GM18951 (cell line): ENCODE measurements at regions not wholly inside any gene's neighbourhood (a gene's known extent, or its start where the extent isn't known, plus 50 kb on each side); places are given as distances from the start of the nearest gene placed in this dataset.

Experiments used
- POLR2A ChIP-seq: IDR thresholded peaks from 4 replicates; pipeline ENCODE4 v1.6.1; 2011; ENCODE audit warnings: mild to moderate bottlenecking; ENCODE audit not compliant: insufficient read length, insufficient read depth; ENCODE audit errors: extremely low read depth
- in situ Hi-C: fragments of 300-500 bp; cut with MboI; formaldehyde crosslinking; loops from one replicate; pipeline ENCODE4 v1.12.0; 2022; ENCODE audit warnings: low sequenced_read_pairs, mixed read lengths, inconsistent platforms; ENCODE audit not compliant: unreplicated experiment

DNA sequence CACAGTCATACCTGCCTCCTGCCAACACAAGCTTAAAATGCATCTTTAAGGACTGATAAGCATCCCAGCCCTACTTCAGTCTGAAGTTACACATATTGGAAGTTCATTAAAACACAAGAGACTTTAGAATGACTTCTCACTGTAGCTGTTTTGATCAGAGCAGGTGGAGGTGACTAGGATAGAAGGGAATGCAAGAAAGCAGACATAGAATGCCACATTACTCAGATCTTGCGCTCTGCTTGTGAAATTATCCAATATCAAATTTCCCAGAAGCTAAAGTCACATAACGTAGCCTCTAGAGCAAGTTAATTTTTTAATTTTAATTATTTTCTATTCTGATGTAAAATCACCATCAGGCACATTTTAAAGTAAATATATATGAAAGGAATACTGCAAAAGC, 306.5 kb downstream of the PLOD2 start:
- TF ChIP-seq POLR2A, result no peak
- in situ Hi-C loops, result no loop called here

DNA sequence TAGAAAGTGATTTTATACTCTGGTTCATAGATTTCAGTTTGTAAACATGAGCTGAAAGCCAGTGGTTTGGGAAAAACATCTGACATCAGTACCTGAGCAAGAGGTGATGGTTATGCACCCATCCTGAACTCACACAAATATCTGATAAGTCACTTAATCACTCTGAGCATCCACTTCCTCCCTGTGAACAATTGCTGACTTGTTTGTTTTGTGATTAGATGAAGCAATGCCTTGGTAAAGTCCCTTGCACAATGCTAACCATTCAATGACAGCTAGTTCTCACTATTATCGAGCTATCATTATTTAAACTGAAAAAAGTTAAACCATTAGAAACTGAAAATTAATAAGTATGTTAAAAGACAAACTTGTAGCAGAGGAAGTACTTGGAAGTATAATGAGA, 303.0 kb downstream of the PLOD2 start:
- in situ Hi-C loops, result no loop called here
- TF ChIP-seq POLR2A, result no peak

DNA sequence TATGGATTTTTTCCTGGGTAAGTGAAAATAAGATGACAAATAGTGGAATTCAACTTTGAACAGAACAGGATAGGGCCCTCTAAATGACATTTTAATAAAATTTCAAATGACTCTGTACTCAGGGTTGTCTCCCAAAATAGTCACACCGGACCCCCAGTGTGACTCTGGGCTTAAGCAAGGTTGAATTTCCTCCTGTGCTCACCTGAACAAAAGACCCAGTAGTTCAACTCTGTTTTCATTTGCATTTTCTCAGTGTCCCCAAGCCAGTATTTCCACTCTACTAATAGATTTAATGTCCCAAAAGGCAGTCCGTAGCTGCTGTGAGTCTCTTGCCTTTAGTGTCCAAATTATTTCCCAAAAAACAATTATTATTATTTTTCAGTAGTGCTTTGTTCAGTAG, 296.6 kb downstream of the PLOD2 start:
- no peak for TF ChIP-seq POLR2A
- in situ Hi-C loops, result no loop called here

DNA sequence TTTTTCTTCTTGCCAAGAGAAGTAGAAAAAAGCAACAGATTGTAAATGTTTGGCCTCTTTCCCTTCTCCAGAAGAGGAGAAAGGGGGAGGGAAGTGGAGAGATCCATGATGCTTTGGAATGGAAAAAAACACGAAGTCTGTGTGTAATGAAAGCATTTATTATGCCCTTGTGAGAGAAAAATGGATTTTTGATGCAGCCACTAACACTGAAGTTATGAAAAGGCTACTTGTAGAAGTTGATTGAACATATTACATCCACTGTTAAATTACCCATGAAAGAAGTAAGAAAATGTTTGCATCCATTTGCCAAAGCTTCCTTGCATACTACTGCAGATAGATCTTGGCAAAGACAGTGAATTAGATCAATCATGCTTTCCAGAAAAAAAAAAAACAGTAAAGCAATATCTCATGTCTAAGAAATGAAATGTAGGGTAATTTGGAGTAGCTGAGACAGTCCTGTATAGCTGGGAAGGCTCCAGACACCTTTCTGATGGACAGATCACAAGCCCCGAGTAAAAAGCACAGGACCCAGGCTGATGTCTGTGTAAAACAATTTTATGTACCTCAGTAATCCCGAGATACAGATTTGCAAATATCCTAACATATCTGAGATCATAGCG, 295.5 kb downstream of the PLOD2 start:
- TF ChIP-seq POLR2A, result no peak
- in situ Hi-C loops, result no loop called here

DNA sequence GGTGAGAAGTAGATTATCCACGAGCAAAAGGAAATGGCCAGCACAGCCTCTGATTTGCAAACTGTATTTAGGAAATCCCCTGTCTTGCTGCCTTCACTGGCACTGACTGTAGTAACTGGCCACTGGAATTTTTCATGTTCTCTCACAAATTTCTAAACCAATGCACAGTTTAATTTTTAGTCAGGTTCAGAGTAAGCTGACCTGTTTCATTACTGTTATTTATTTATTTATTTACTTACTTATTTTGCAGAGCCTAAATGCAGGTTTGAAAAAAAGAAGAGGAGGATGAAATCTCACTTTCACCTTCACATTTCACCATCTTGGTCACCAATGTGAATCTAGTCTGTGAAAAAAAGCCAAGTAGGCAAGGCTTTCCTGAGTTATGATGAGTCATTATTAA, 291.0 kb downstream of the PLOD2 start:
- TF ChIP-seq POLR2A, result no peak
- in situ Hi-C loops, result no loop called here

DNA sequence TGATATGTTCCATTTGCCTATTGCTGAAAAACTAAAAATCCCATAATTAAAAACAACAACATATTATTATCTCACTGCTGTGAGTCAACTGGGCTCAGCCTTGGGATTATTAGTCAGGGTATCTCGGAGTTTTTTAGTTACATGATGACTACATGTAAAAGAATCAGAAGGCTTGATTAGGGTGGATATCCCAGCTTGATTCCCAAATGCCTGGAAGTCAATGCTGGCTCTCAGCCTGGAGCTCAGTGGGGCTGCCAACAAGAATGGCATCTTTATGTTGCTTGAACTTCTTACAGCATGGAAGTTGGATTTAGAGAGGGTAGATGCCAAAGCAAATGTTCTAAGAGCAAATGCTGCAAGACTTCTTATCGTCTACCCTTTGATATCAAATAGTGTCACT, 278.5 kb downstream of the PLOD2 start:
- TF ChIP-seq POLR2A, result no peak
- in situ Hi-C loops, result no loop called here

DNA sequence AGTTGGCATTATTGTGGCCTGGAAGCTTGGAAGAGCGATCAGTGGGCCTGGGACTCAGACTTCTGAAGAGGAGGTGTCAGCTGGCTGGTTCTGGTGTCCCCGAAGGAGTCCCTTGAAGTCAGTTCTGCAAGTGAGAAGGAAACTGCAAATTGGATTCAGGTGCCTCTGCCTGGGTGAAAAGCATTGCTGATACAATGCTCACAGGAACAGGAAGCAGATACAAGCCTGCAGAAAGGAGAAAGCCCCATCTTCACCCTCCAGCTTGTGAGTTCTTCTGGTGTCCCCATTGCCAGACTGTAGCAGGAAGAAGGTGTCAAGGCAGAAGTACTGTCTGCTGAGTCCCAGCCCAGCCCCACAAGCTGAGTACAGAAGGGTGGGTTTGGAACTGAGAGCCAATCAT, 271.3 kb downstream of the PLOD2 start:
- no peak for TF ChIP-seq POLR2A

DNA sequence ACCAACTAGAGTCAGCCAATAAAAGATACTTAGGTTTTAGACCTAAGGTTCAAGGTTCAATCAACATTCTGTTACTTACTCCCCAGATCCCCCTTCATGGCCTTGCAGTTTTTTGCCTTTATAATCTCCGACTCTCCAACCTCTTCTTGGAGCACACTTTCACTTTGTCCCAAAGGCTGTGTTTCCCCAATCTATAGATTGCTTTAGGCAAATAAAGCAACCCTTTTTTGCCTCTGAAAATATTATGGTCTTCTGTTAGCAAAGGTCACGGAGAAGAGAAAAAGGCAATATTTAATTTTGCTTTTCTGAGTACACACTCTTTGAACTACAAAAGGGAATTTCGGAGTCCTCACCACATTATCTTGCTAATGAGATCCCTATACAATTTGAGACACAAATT, 268.1 kb downstream of the PLOD2 start:
- in situ Hi-C loops, result no loop called here

More for the DNA sequence above, 271.3 kb downstream of the PLOD2 start:
- in situ Hi-C loops, result no loop called here

DNA sequence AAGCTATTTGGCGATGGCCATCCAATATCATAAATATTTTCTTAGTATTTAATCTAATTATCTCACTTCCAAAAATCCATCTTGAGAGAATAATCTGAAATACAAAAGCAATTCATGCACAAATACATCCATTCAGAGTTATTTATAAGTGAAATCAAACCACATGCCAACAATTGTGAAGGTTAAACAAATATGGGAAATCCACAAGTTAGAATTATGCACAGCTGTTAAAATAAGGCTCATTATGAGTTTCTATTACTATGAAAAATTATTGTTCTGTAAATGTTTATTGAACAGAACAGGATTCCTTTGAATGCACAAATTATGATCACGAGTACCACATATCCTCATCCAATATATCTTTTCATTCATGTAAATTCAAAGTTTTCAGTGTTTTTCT, 267.7 kb downstream of the PLOD2 start:
- in situ Hi-C loops, result no loop called here
- no peak for TF ChIP-seq POLR2A

More for the DNA sequence above, 268.1 kb downstream of the PLOD2 start:
- no peak for TF ChIP-seq POLR2A

DNA sequence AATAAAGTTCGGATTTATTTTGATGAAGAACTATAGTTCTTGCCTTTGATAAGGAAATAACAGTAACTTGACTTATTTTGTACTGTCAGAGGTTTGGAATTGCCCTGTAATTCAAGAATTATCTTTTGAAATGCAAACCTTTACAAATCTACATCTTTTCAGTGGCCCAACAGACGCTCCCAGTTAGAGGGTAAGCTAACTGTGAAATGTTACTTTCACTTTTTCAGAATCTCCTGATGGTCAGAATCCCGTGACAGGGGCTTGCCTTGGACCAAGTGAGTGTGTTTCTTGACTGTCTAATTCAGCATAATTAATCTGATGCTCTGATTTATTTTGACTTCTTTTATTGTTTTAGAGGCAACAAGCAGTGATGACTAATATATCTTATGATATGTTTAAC, 262.5 kb downstream of the PLOD2 start:
- no peak for TF ChIP-seq POLR2A
- in situ Hi-C loops, result no loop called here

DNA sequence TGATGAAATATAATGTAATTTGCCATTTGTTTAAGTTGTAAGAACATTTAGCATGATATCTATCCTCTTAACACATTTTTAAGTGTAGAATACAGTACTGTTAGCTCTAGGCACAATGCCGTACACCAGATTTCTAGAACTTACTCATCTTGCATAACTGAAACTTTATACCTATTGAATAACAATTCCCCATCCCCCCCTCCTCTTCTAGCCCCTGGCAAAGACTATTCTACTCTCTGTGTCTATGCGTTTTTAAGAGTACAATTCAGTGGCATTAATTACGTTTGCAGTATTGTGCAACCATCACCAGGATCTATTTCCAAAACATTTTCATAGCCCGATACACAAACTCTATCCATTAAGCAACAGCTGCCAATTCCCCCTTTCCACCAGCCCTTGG, 261.7 kb downstream of the PLOD2 start:
- no peak for TF ChIP-seq POLR2A
- in situ Hi-C loops, result no loop called here

DNA sequence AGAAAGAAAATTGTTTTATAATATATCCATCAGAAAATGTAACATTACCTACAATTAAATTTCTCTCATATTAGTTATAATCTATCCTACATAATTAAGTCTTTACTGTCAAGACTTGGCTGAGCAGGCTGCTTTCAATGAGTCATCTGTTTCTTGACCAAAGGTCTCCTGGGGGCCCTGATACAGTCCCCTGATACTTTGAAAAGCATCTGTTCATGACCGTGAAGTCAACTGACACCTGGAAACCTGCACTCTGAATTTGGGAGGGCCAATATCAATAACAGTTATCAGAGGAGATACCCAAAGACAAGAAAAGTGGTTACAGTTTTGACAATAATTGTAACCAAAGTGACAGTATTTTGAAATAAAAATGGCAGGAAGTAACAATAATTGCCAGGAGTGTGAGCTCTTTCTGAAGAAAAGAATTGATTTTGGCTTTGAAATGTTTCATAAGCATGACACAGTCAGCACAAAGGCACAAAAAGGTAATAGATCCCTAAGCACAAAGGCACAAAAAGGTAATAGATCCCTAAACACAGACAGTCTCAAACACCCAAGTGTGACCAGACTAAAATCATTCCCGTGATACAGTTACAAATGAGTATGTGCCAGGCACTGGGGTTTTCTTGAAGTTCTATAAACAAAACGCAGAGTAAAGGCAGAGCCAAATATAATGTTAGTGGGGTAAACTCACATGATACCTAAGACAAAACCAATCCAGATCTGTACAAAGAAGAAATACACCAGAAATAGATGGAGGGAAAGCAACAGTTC, 260.7 kb downstream of the PLOD2 start:
- in situ Hi-C loops, result no loop called here
- no peak for TF ChIP-seq POLR2A

DNA sequence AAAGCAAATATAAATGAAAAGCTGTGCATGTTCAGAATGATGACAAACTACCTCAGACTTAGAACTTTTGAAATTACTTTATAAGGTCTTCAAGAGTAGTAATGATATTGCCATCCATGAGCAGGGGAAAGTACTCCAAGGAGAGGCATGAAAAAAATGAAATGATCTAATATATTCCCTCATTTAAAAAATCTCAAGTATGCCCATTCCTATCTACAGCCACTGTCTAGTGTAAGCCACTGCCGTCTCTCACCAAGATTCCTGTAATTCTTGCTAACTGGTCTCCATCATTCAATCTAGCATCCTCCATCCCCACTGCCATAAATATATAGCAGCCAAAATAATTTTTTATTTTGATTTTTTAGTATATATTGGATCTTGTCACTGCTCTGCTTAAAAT, 258.8 kb downstream of the PLOD2 start:
- in situ Hi-C loops, result no loop called here
- TF ChIP-seq POLR2A, result no peak

DNA sequence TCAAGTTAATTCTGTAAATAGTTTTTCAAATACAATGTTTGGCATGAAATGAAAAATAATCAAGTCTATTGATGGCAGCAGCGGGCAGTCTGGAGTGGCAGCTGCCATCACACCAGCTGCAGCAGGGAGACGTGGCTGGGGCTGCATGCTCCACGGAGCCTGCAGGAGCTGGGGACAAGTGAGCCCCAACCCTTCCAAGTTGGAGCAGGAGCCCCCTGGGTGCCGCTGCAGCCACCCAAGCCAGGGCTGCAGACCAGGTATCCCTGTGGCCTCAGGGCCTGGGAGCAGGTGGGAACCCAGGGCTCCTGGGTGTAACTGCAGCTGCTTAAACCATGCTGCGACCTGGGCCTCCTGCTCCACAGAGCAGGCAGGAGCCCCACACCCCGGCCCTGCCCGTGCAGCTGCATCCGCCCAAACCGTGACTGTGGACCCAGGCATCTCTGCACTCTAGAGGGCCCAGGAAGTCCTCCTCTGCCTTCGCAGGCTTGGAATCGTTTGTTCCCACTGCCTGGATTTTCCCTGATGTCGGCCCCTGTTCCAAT, 257.4 kb downstream of the PLOD2 start:
- no peak for TF ChIP-seq POLR2A
- in situ Hi-C loops, result no loop called here

DNA sequence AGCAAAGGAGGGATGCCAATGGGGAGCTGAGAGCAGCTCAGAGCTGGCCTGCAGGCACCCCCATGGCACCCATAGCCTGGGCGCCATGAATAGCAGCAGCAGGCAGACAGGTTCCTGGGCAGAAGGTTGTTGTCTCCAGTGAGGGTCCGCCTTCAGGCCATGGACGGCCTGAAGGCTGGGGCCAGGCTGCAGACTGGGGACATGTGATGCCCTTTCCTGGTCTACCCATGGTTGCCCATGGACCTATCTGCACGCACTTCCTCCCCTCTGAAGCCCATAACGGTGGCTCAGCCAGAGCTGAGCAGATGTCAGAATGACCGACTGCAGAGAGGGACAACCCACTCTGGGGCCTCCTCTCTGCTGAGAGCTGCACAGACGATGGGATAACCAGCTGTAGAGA, 256.8 kb downstream of the PLOD2 start:
- in situ Hi-C loops, result no loop called here
- no peak for TF ChIP-seq POLR2A

DNA sequence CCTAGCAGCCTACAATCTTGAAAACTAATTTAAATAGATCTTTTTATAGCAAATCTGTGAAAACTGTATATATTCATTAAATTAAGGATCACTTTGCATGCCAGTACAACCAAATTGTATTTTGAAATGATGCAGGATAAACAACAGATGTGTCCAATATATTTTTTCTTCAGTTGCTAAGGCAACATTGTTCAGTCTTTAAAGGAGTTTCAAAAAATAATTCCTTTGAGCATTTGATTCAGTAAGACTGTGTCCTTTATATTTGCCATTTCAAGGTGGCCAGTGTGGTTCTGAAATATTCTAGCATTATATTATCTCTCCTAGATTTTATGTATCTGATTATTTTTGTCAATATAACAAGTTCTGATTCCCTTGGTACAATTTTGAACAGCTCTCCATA, 254.7 kb downstream of the PLOD2 start:
- no peak for TF ChIP-seq POLR2A
- in situ Hi-C loops, result no loop called here
